Inflammatory macrophage treated with lipopolysaccharide for 1 hour (primary cell): ENCODE measurements at regions not wholly inside any gene's neighbourhood (a gene's known extent, or its start where the extent isn't known, plus 50 kb on each side); places are given as distances from the start of the nearest gene placed in this dataset.
"Not testable (repeated sequence)": the region's sequence is repeated elsewhere in the genome, so short reads cannot be mapped to it uniquely, and the experiment has no call there.

Experiments used
- DNase-seq, 2 donors: peaks; one replicate each; pipeline ENCODE4 v3.0.0-alpha.2; 2020 to 2022

DNA sequence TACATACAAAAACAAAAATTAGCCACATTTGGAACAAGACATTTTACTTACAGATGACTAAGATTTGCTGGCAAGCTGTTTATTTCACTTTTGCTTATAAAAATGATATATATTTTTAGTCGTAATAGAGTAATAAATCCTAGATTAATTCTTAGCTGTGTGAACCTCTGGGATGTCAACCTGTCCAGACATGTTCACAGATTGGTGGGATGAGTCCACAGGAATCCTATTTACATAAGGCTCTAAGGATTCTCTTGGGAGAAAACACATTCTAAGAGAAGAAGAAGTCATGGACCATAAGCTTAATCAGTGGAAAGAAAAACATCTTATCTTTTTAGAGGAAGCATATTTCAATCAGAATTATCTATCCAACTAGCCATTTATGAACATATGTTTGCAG, 797.4 kb downstream of the C12orf50 start:
- DNase-seq = no peak

DNA sequence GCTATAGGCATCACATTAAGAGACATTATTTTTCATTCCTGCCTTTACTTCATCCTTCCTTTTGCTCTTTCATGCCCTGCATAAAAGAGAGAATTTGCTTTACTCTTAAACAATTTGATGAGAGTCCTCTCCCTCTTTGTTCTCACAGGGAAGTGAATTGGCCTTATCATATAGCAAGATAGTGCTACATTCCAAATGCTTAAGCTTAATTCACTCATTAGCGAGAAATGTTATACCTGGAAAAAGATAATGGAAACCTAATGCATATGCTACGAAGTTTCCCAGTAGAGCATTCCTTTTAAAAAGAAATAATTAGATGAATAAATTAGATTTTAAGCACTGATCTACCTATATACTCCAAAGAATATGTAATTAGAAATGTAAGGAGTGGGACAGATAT, 798.8 kb downstream of the C12orf50 start:
- DNase-seq = no peak

DNA sequence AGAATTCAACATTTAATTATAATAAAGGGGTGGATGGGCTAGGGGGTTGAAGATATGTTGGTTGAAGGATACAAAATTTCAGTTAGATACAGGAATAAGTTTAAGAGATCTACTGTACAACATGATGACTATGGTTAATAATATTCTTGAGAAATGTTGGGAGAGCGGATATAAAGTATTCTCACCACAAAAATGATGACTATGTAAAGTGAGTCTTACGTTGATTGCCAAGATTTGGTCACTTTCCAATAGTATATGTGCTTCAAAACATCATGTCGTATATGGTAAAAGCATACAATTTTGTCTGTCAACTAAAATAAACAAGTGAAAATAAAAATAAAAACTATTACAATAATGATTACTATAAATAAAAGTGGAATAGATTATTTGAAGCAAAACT, 802.0 kb downstream of the C12orf50 start:
- no peak for DNase-seq

GRCh38 chr12:87217491-87217890, 811.7 kb downstream of the C12orf50 start:
- DNase-seq = no peak

DNA sequence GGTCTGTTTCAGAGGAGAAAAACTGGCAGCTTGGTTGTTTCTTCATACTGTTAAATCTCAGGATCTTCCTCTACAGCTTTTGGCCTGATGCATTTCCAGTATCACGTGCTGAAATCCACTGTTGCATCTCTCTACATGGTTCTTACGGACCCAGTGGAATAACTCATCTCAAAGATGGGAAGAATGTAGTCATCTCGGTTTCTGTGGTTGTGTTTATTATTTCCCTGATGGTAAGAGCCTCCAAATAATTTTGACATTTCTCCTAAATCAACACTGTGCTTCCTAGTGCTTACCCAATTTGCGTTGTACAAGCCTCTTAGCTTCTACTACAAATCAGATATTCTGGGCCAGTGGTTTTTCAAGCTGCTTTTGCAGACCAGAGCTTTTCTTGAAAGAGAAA, 812.8 kb downstream of the C12orf50 start:
- DNase-seq = no peak

DNA sequence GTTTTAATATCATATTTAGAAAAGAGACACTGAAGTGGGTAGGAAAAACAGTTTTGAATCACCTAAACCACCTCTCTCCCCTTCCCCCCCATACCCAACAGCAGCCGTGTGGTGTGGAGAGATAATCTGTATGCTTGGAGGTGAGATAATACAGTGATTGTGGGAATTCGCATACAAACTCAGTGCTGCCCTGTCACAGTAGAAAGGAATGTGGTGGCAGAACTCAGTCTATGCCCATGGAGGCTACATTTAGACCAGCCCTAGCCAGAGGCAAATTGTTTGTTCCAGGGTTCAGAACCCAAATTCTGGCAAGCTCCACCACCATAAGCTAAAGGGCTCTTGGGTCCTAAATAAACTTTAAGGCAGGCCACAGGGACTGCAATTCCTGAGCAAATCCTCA, 827.0 kb downstream of the C12orf50 start:
- no peak for DNase-seq

DNA sequence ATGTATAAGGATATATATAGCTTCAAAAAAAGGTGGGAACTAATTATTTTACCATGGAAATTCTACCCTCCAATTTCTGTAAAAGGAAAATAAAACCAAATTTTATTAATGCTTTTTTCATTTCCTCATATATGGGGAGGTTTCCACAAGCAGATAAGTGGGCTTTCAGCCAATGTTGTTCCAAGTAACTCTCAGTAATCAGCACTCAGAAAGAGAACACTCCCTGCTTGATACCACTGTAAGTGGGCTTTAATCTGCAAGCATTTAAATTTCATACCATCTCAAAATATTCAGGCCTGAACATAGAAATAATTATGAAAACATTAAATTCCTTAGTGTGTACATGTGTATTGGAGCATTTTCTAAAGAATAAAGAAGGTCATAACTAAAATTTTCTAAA, 827.6 kb downstream of the C12orf50 start:
- no peak for DNase-seq

GRCh38 chr12:87200289-87200979, 828.8 kb downstream of the C12orf50 start:
- DNase-seq = no peak

- DNase-seq = no peak
Observed at GRCh38 chr12:87198181-87198580, 831.0 kb downstream of the C12orf50 start.

DNA sequence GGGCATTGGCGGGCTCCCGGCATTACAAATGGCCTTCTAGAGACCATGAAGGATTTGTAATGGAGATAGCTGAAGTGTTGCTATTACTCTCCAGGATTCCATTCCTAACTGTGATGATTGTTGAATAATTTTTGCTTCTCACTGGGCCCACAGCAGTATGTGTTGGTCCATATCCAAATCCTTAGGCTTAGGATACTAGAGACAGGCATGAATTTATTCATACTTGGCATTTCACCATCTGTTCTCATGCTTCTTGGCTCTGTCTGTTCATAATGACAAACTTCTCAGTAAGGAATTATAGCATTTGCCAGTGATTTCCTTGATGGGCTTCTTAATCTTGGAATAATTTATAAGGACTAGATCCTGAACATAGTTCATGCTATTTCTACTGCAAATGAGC, 832.9 kb downstream of the C12orf50 start:
- no peak for DNase-seq

- not testable (repeated sequence) for DNase-seq
Observed at GRCh38 chr12:87194389-87194788, 834.8 kb downstream of the C12orf50 start.

DNA sequence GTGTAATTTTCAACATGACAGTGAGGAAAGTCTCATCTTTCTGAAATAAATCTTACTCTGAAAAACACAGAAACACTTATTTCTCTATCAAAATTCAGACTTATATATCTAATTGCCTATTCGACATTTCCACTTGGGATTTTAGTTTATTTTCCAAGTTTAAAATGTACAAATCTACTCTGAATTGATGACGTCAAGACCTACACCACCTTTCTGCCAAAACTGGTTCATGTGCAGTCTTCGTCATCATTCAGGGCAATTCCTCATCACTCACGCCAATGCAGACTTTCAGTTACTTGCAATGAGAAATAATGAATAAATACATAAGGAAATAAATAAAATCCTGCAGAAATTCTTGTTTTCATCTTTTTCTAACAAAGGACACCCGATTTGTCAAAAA, 843.8 kb downstream of the C12orf50 start:
- no peak for DNase-seq

- DNase-seq = no peak
Observed at GRCh38 chr12:87182696-87183233, 846.4 kb downstream of the C12orf50 start.

DNA sequence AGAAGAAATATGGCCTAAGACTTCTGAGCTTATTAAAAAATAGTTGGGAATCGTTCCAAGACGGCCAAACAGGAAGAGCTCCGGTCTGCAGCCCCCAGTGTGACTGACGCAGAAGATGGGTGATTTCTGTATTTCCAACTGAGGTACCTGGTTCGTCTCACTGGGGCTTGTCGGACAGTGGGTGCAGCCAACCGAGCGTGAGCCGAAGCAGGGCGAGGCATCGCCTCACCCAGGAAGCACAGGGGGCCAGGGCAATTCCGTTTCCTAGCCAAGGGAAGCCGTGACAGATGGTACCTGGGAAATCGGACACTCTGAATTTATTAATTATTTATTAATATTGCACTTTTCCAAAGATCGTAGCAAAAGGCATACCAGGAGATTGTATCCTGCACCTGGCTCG, 857.8 kb downstream of the C12orf50 start:
- DNase-seq = no peak

GRCh38 chr12:87169010-87169409, 860.2 kb downstream of the C12orf50 start:
- DNase-seq = no peak

- no peak for DNase-seq
Observed at GRCh38 chr12:87165733-87166375, 863.3 kb downstream of the C12orf50 start.

DNA sequence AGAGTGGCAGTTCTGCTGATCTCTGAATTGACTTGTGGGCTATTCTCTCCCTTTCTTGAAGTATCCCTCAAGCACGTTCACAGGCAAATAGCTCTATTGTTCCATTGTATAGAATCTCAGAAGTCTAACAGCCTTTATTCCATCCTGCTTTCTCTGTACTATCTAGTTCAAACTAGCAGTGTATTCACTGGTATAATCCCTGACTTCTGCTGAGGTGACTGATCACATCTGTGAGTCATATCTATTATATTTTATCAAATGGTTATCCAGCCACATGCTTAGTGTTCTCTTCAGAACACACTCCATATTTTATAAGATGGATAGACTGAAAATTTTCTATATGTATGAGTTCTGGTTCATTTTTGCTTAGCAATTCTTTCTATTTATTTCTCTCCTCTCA, 866.1 kb downstream of the C12orf50 start:
- DNase-seq = no peak

DNA sequence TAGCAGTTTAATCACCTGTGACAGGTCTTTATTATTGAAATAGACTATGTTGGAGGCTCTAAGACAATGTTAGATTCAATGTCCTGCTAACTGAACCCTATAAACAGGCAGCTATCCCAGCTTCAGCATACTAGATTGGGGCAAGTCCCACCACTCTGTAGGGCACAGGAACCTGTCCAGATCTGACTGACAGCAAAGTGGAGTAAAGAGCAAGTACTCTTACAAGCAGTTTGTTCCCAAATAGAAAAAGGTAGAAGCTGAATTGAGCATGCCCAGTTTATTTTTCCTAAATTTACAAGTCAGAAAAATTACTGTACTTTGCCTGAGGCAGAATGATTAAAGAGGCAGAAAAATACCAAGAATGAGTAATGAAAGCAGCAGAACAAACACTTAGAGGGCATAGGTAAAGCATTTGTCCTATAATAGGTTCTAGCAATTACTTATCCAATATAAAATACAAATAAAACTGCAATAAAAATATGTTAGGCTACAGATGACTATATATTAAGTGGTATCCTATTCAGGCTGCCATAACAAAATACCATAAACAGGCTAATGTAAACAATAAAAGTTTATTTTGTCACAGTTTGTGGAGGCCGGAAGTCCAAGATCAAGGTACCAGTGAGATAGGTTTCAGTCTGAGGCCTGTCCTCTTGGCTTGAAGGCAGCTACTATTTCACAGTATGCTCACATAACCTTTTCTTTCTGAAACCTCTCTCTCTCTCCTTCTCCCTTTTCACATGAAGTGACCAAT, 868.2 kb downstream of the C12orf50 start:
- DNase-seq = no peak

DNA sequence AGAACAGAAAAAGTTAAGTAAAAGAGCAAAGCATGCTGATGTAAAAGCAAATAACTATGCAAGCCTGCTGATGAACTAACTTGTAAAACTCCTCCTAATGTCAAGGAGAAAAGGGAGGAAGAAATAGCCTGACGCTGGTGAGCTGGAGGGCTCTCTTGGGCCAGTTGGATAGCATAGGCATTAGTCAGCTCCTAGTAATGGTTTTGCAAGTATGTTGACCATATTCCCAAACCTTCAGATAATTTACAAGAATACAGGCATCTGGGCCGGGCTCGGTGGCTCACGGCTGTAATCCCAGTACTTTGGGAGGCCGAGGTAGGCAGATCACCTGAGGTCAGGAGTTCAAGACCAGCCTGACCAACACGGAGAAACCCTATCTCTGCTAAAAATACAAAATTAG, 871.4 kb downstream of the C12orf50 start:
- DNase-seq = no peak

DNA sequence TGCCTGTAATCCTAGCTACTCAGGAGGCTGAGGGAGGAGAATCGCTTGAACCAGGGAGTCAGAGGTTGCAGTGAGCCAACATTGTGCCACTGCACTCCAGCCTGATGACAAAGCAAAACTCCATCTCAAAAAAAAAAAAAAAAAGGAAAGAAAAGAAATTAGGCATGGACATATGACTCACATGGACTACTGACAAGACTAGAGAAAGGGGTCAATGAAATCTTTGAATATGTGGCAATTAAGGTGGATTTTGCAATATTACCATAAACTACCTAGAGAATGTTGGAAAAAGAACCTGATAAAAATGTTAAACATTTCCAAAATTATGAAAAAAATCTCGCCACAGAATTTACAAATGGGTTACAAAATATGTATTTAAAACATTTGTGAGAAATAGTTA, 873.6 kb downstream of the C12orf50 start:
- DNase-seq = no peak

GRCh38 chr12:87152841-87153528, 876.2 kb downstream of the C12orf50 start:
- DNase-seq = no peak

- DNase-seq = no peak
Observed at GRCh38 chr12:87152075-87152474, 877.1 kb downstream of the C12orf50 start.

GRCh38 chr12:87150969-87151662, 878.1 kb downstream of the C12orf50 start:
- no peak for DNase-seq
